ENCODE measurements at regions not wholly inside any gene's neighbourhood (a gene's known extent, or its start where the extent isn't known, plus 50 kb on each side); places are given as distances from the start of the nearest gene placed in this dataset.
"Not testable (repeated sequence)": the region's sequence is repeated elsewhere in the genome, so short reads cannot be mapped to it uniquely, and the experiment has no call there.

DNA sequence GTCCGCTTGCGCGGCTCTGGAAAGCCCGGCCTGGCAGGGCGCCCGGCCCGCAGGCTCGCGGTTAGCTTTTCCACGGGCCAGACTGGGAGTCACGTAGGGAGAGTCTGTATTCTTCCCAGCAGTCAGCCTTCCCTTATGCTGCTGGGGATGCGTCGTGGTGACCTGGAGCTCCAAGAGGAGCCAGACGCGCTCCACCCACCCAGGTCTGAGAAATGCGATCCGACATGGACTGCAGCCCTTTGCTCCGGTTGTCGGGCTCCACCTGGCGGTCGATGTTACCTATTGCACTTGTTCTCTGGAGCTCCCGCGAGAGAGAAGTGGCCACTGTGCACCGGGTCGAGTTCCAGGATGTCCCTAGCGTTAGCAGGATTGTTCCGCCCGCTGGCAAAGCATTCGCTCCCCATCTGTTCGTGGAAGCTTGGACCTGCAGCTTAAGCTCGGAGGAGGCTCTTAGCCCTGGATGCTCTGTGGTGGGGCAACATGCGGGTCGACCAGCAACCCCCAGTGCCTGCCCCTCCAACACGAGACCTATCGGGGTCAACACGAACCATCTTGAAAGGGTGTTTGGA lies 367.4 kb downstream of the SPATA31A6 start:
- H3K27me3 ChIP-seq (ENCODE audit: control insufficient read depth, insufficient read depth, low read length); POLR2A ChIA-PET; H3K36me3 ChIP-seq (ENCODE audit: control insufficient read depth, insufficient read depth, low read length); CTCF ChIA-PET; DNase-seq (ENCODE audit: low read depth); H3K4me3 ChIP-seq (ENCODE audit: low read depth, low read length): not testable (repeated sequence)
- TF ChIP-seq, protein P1, sequence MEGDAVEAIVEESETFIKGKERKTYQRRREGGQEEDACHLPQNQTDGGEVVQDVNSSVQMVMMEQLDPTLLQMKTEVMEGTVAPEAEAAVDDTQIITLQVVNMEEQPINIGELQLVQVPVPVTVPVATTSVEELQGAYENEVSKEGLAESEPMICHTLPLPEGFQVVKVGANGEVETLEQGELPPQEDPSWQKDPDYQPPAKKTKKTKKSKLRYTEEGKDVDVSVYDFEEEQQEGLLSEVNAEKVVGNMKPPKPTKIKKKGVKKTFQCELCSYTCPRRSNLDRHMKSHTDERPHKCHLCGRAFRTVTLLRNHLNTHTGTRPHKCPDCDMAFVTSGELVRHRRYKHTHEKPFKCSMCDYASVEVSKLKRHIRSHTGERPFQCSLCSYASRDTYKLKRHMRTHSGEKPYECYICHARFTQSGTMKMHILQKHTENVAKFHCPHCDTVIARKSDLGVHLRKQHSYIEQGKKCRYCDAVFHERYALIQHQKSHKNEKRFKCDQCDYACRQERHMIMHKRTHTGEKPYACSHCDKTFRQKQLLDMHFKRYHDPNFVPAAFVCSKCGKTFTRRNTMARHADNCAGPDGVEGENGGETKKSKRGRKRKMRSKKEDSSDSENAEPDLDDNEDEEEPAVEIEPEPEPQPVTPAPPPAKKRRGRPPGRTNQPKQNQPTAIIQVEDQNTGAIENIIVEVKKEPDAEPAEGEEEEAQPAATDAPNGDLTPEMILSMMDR (IDR thresholded peaks at IDR 0.05; ENCODE audit: insufficient read depth, low read depth, low read length): 0 out of 2 replicates have a peak, but pooled peaks have one; percentile 17

DNA sequence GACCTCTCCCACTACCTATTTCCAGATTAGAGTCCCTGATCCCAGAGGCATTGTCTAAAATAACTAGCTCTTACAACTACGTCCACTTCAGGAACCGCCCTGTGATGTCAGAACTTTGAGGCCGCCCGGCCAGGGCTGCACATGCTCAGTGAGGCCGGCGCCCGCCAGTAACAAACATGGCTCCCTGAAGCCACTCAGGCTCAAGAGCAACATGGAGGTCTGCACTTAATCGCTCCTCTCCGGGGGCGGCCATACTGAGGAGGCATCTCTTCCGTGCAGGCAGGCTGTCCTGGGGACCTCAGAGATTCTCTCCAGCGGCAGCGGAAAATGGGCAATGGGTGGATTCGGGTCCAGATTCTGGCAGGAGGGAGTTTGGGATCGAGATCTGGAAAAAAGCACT lies 385.1 kb downstream of the SPATA31A6 start:
- POLR2A ChIA-PET; H3K27me3 ChIP-seq (ENCODE audit: control insufficient read depth, insufficient read depth, low read length); CTCF ChIA-PET; H3K4me3 ChIP-seq (ENCODE audit: low read depth, low read length); DNase-seq (ENCODE audit: low read depth); H3K36me3 ChIP-seq (ENCODE audit: control insufficient read depth, insufficient read depth, low read length): not testable (repeated sequence)

DNA sequence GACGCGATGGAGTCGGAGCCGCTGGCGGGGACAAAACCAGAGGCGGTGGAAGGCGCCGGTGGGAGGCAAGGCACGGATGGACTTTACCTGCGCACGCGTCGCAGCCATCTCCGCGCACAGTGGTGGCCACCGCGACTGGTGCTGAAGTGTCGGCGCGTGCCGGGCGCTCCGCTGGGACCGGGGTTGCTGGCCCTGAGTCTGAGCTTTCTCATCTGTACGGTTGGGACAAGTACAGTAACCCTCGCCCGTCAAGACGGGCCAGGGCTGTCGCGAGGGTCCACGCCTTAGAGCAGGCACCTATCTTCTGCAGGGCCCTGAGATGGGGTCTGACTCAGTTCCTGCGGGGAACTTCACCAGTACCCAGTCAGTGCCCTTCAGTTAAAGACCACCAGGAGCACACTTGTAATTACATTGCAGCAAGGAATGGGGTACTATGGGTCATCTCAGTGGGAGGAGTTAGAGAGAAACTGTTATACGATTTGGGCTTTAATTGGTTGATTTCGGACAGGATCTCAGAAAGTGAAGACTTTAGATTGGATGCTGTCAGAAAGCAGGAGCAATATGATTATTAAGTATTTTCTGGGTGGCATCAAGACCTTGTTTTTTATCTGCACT lies 385.6 kb downstream of the SPATA31A6 start:
- H3K27me3 ChIP-seq (ENCODE audit: control insufficient read depth, insufficient read depth, low read length); POLR2A ChIA-PET; H3K4me3 ChIP-seq (ENCODE audit: low read depth, low read length); DNase-seq (ENCODE audit: low read depth); H3K36me3 ChIP-seq (ENCODE audit: control insufficient read depth, insufficient read depth, low read length); CTCF ChIA-PET: not testable (repeated sequence)

DNA sequence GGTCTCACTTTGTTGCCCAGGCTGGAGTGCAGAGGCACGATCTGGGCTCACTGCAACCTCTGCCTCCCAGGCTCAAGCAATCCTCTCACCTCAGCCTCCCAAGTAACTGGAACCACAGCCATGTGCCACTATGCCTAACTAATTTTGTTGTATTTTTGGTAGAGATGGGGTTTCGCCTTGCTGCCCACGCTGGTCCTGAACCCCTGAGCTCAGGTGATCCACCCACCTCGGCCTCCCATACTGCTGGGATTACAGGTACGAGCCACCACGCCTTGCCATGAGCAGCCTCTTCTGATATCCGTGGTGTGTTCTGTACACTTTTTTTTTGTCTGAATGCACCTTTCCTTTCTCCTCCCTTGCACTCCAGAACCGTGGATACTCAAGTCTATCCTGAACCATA lies 394.4 kb downstream of the SPATA31A6 start:
- CTCF ChIA-PET; H3K4me3 ChIP-seq (ENCODE audit: low read depth, low read length); POLR2A ChIA-PET; DNase-seq (ENCODE audit: low read depth); H3K27me3 ChIP-seq (ENCODE audit: control insufficient read depth, insufficient read depth, low read length); H3K36me3 ChIP-seq (ENCODE audit: control insufficient read depth, insufficient read depth, low read length): not testable (repeated sequence)

Data from BJ (cell line).